CD4-positive, alpha-beta T cell treated with Interleukin-17A for 1 hour (primary cell): ENCODE measurements at regions not wholly inside any gene's neighbourhood (a gene's known extent, or its start where the extent isn't known, plus 50 kb on each side); places are given as distances from the start of the nearest gene placed in this dataset.
"Not testable (repeated sequence)": the region's sequence is repeated elsewhere in the genome, so short reads cannot be mapped to it uniquely, and the experiment has no call there.

Experiments
- DNase-seq: peaks from one replicate; pipeline ENCODE4 v3.0.0-alpha.2; 2020

GRCh38 chr3:109920749-109921148 is 583.4 kb upstream of the DPPA4 start:
- DNase-seq, result no peak

- no peak for DNase-seq
Measured at GRCh38 chr3:109921509-109921908, 584.2 kb upstream of the DPPA4 start.

- DNase-seq, result no peak
Measured at GRCh38 chr3:109922856-109923255, 585.5 kb upstream of the DPPA4 start.

GRCh38 chr3:109923431-109923830 is 586.1 kb upstream of the DPPA4 start:
- DNase-seq, result no peak

GRCh38 chr3:109924196-109924595 is 586.9 kb upstream of the DPPA4 start:
- DNase-seq, result no peak

GRCh38 chr3:109926376-109926775 is 589.0 kb upstream of the DPPA4 start:
- no peak for DNase-seq

- no peak for DNase-seq
Measured at GRCh38 chr3:109927161-109927560, 589.8 kb upstream of the DPPA4 start.

GRCh38 chr3:109927726-109928125 is 590.4 kb upstream of the DPPA4 start:
- DNase-seq, result no peak

- no peak for DNase-seq
Measured at GRCh38 chr3:109930582-109930981, 593.2 kb upstream of the DPPA4 start.

GRCh38 chr3:109933576-109933975 is 596.2 kb upstream of the DPPA4 start:
- no peak for DNase-seq

GRCh38 chr3:109939817-109940216 is 602.5 kb upstream of the DPPA4 start:
- no peak for DNase-seq

- no peak for DNase-seq
Measured at GRCh38 chr3:109943181-109943580, 605.8 kb upstream of the DPPA4 start.

- no peak for DNase-seq
Measured at GRCh38 chr3:109944836-109945235, 607.5 kb upstream of the DPPA4 start.

- no peak for DNase-seq
Measured at GRCh38 chr3:109952924-109953323, 615.6 kb upstream of the DPPA4 start.

GRCh38 chr3:109963831-109964230 is 626.5 kb upstream of the DPPA4 start:
- DNase-seq, result no peak

- DNase-seq, result no peak
Measured at GRCh38 chr3:109973733-109974132, 636.4 kb upstream of the DPPA4 start.

- DNase-seq, result no peak
Measured at GRCh38 chr3:109977897-109978296, 640.6 kb upstream of the DPPA4 start.

GRCh38 chr3:109982201-109982600 is 644.9 kb upstream of the DPPA4 start:
- no peak for DNase-seq

GRCh38 chr3:109984976-109985375 is 647.6 kb upstream of the DPPA4 start:
- no peak for DNase-seq

- no peak for DNase-seq
Measured at GRCh38 chr3:109985943-109986555, 648.7 kb upstream of the DPPA4 start.

GRCh38 chr3:109994853-109995252 is 657.5 kb upstream of the DPPA4 start:
- DNase-seq, result no peak

- no peak for DNase-seq
Measured at GRCh38 chr3:109995377-109995776, 658.0 kb upstream of the DPPA4 start.

GRCh38 chr3:110001905-110002304 is 664.6 kb upstream of the DPPA4 start:
- DNase-seq, result not testable (repeated sequence)

- no peak for DNase-seq
Measured at GRCh38 chr3:110006913-110007312, 669.6 kb upstream of the DPPA4 start.

- no peak for DNase-seq
Measured at GRCh38 chr3:110015231-110015963, 678.1 kb upstream of the DPPA4 start.
